ENCODE measurements at regions not wholly inside any gene's neighbourhood (a gene's known extent, or its start where the extent isn't known, plus 50 kb on each side); places are given as distances from the start of the nearest gene placed in this dataset.

DNA sequence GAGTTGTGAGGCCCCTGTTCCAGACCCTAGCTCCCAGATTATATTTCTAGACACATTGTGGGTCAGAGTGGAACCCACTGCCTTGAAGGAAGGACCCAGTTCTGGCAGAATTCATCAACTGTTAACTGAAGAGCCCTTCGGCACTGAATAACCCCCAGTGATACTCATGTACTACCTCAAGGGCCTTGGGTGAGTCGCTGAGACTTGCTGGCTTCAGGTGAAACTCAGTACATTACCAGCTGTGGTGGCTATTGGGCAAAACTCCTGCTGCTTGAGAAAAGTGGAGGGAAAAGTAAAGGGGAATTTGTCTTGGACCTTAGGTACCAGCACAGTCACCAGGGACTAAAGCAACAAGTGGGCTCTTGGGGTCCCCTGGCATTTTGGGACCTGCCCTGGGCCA is 394.9 kb upstream of the EPHA3 start:
- ATAC-seq (no peak), DNase-seq (no peak)
- Histone ChIP-seq H2AFZ (ENCODE audit: low read length) (no peak overlapping the region), H3F3A (ENCODE audit: low read length, unreplicated experiment) (no peaks in the 10 kb centered on the region), H3K9me3 (ENCODE audit: low read length) (no peaks in the 10 kb centered on the region), H3K9ac (ENCODE audit: low read length) (no peak overlapping the region), H3K4me3 (ENCODE audit: low read length) (no peak overlapping the region), H3K9me2 (replicated peaks; ENCODE audit: low read length) (no peaks in the 10 kb centered on the region), H3K4me1 (ENCODE audit: insufficient read depth, low read length) (no peaks in the 10 kb centered on the region), H3K27ac (ENCODE audit: low read length) (no peak overlapping the region), H3K27me3 (ENCODE audit: low read length) (no peaks in the 10 kb centered on the region), H3K36me3 (ENCODE audit: low read depth, low read length) (no peaks in the 10 kb centered on the region), H4K20me1 (ENCODE audit: low read length) (no peaks in the 10 kb centered on the region), H3K79me2 (ENCODE audit: low read length) (no peaks in the 10 kb centered on the region), H3K4me2 (ENCODE audit: low read length) (no peak overlapping the region)
- intact Hi-C loops (cut with micrococcal nuclease) = no loop called here
- POLR2A ChIA-PET (ENCODE audit: unreplicated experiment) = no interaction called here
- no TSS peak for BruUV-seq (replicated peaks)
- no peak for TF ChIP-seq EZH2 (IDR thresholded peaks at IDR 0.05; ENCODE audit: low read length, unreplicated experiment)
- TF ChIP-seq EZH2phosphoT487 (IDR thresholded peaks at IDR 0.05; ENCODE audit: borderline replicate concordance, low read length) = no peak
- TF ChIP-seq, protein P1, sequence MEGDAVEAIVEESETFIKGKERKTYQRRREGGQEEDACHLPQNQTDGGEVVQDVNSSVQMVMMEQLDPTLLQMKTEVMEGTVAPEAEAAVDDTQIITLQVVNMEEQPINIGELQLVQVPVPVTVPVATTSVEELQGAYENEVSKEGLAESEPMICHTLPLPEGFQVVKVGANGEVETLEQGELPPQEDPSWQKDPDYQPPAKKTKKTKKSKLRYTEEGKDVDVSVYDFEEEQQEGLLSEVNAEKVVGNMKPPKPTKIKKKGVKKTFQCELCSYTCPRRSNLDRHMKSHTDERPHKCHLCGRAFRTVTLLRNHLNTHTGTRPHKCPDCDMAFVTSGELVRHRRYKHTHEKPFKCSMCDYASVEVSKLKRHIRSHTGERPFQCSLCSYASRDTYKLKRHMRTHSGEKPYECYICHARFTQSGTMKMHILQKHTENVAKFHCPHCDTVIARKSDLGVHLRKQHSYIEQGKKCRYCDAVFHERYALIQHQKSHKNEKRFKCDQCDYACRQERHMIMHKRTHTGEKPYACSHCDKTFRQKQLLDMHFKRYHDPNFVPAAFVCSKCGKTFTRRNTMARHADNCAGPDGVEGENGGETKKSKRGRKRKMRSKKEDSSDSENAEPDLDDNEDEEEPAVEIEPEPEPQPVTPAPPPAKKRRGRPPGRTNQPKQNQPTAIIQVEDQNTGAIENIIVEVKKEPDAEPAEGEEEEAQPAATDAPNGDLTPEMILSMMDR (conservative IDR thresholded peaks at IDR 0.05; ENCODE audit: low read depth, low read length) = no peak
- CTCF ChIA-PET = no interaction called here

DNA sequence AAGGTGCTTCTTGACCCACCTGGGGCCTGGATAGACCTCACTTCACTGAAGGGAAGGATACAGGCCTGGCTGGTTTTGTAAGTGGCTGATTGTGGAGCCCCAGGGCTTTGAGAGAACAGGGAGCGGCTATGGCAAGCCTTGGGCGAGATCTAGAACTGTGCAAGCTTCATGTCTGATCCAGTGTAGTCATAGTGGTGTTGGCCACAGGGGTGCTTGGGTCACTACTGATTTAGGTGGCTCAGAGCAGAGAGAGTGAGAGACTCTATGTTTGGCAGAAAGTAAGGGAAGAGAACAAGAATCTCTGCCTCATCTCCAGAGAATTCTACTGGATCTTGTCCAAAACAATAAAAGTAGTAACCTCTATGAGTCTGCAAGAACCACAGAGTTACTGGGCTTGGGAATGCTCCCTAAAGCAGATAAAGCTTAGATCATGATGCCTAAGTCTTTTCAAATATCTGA is 394.2 kb upstream of the EPHA3 start:
- no peaks in the 10 kb centered on the region for H3K79me2 ChIP-seq (ENCODE audit: low read length)
- no peak overlapping the region for H3K4me3 ChIP-seq (ENCODE audit: low read length)
- no peak for TF ChIP-seq EZH2 (IDR thresholded peaks at IDR 0.05; ENCODE audit: low read length, unreplicated experiment)
- TF ChIP-seq, protein P1 (conservative IDR thresholded peaks at IDR 0.05; ENCODE audit: low read depth, low read length) = no peak
- TF ChIP-seq EZH2phosphoT487 (IDR thresholded peaks at IDR 0.05; ENCODE audit: borderline replicate concordance, low read length) = no peak
- ATAC-seq (no peak), DNase-seq (peak; percentile 25)
- H3K36me3 ChIP-seq (ENCODE audit: low read depth, low read length) = no peaks in the 10 kb centered on the region
- CTCF ChIA-PET = no interaction called here
- intact Hi-C loops (cut with micrococcal nuclease) = no loop called here
- no peaks in the 10 kb centered on the region for H3K27me3 ChIP-seq (ENCODE audit: low read length)
- H3K4me2 ChIP-seq (ENCODE audit: low read length) = no peak overlapping the region
- no peaks in the 10 kb centered on the region for H3K9me3 ChIP-seq (ENCODE audit: low read length)
- H4K20me1 ChIP-seq (ENCODE audit: low read length) = no peaks in the 10 kb centered on the region
- H2AFZ ChIP-seq (ENCODE audit: low read length) = no peak overlapping the region
- H3K9ac ChIP-seq (ENCODE audit: low read length) = no peak overlapping the region
- no peaks in the 10 kb centered on the region for H3F3A ChIP-seq (ENCODE audit: low read length, unreplicated experiment)
- H3K9me2 ChIP-seq (replicated peaks; ENCODE audit: low read length) = no peaks in the 10 kb centered on the region
- no peak overlapping the region for H3K27ac ChIP-seq (ENCODE audit: low read length)
- BruUV-seq (replicated peaks) = no TSS peak
- POLR2A ChIA-PET (ENCODE audit: unreplicated experiment) = no interaction called here
- H3K4me1 ChIP-seq (ENCODE audit: insufficient read depth, low read length) = no peaks in the 10 kb centered on the region

DNA sequence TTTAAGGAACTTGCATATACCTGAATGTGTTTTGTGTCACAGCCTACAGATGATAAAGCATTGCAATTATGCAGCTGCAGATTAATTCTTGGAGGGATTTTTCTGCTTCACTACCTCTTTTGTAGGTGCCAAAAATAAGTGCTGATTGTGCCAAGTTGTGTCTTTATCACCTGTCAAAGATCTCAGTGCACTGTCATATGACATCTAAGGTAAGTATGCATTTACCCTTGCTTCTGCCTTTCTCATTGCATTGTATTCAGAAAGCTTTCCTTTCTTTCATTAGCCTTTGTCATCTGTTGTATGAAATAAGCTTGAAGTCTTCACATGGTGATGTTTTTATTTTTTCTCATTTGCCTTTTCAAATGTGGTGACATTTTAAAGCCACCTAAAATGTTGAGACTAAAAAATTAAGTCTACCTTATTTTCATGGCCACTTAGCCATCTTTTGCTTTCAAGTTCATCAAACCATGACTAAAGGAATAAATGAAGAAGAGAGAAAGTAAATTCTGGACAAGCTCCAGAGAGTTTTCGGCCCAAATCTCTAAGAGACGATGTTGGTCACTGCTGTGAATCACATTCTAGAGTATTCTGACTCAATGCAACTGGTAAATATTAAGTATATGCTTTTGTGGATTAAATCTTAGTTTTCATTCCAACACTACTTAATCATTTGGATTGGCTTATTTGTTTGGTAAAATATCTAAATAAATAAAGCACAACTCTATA is 381.8 kb upstream of the EPHA3 start:
- Histone ChIP-seq H3K9me3 (ENCODE audit: low read length) (no peaks in the 10 kb centered on the region), H3K4me1 (ENCODE audit: insufficient read depth, low read length) (no peaks in the 10 kb centered on the region), H2AFZ (ENCODE audit: low read length) (no peak overlapping the region), H3K27ac (ENCODE audit: low read length) (no peak overlapping the region), H3K27me3 (ENCODE audit: low read length) (no peaks in the 10 kb centered on the region), H3K36me3 (ENCODE audit: low read depth, low read length) (no peaks in the 10 kb centered on the region), H3K4me2 (ENCODE audit: low read length) (no peak overlapping the region), H4K20me1 (ENCODE audit: low read length) (no peaks in the 10 kb centered on the region), H3K9ac (ENCODE audit: low read length) (no peak overlapping the region), H3K79me2 (ENCODE audit: low read length) (no peaks in the 10 kb centered on the region), H3F3A (ENCODE audit: low read length, unreplicated experiment) (no peaks in the 10 kb centered on the region), H3K4me3 (ENCODE audit: low read length) (no peak overlapping the region), H3K9me2 (replicated peaks; ENCODE audit: low read length) (no peaks in the 10 kb centered on the region)
- ChIA-PET POLR2A (ENCODE audit: unreplicated experiment) (no interaction called here), CTCF (no interaction called here)
- TF ChIP-seq, protein P1 (conservative IDR thresholded peaks at IDR 0.05; ENCODE audit: low read depth, low read length) = no peak
- TF ChIP-seq EZH2phosphoT487 (IDR thresholded peaks at IDR 0.05; ENCODE audit: borderline replicate concordance, low read length) (no peak), EZH2 (IDR thresholded peaks at IDR 0.05; ENCODE audit: low read length, unreplicated experiment) (no peak)
- no TSS peak for BruUV-seq (replicated peaks)
- no peak for ATAC-seq
- intact Hi-C loops (cut with micrococcal nuclease) = no loop called here
- peak; percentile 22 for DNase-seq

Measured in PC-3 (cell line).